Stimulated activated CD4-positive, alpha-beta T cell treated with anti-CD3 and anti-CD28 coated beads, Interleukin-1b, Interleukin-23, amount 100 ng/mL, for 24 hours (primary cell): ENCODE measurements at regions not wholly inside any gene's neighbourhood (a gene's known extent, or its start where the extent isn't known, plus 50 kb on each side); places are given as distances from the start of the nearest gene placed in this dataset.

Experiments used
- DNase-seq, 4 experiments: peaks; one replicate each; pipeline ENCODE4 v3.0.0-alpha.2; 2020; ENCODE audit warnings: low read depth in 4 of 4, low spot score in 1 of 4

- DNase-seq, result no peak
Observed at GRCh38 chr9:22392523-22392922, 54.1 kb upstream of the DMRTA1 start.

GRCh38 chr9:22395687-22396141 is 50.9 kb upstream of the DMRTA1 start:
- no peak for DNase-seq
